Hematopoietic multipotent progenitor cell treated with erythropoietin and hydrocortisone succinate and interleukin-3 and kit ligand, for 8 days (in vitro differentiated cells): ENCODE measurements at regions not wholly inside any gene's neighbourhood (a gene's known extent, or its start where the extent isn't known, plus 50 kb on each side); places are given as distances from the start of the nearest gene placed in this dataset.
A peak's percentile ranks its signal among the peaks of the same experiment; 100 is the strongest.

ENCODE experiments used
- DNase-seq: peaks from one replicate; pipeline ENCODE4 v3.0.0-alpha.2; 2015

DNA sequence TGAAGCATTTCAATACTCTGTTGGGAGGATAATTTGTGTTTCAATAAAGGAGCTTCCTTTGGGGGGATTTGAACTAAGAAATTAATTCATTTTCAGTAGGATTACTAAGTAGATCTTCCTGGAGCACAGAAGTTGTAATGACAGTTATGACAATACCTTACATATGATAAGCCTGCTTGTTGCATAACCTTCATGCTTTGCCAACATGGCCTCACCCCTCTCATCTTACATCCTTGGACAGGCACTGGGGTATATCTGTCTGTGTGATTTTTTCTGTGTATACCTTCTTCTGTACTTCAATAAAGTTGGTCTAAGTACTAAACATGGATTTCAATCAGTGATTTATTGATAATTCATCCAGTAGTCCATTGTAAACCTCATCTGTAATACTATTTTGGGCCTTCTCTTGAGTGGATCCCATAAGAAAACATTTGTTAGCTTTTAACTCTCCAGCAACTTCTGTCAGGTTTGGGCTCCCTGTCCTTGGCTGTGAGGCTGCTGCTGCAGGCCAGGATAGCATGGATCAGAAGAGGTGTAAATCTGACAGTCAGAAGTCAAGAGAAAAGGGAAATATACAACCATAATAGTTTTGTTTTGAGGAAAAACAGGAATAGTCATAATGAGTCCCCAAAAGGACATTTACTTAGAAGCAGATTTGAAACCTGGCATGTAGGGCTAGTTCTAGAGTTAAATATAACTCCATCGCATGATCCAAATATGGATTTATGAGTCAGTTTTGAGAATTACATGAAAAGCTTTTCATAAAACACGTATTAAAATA lies 422.2 kb downstream of the KLF5 start:
- DNase-seq: no peak

DNA sequence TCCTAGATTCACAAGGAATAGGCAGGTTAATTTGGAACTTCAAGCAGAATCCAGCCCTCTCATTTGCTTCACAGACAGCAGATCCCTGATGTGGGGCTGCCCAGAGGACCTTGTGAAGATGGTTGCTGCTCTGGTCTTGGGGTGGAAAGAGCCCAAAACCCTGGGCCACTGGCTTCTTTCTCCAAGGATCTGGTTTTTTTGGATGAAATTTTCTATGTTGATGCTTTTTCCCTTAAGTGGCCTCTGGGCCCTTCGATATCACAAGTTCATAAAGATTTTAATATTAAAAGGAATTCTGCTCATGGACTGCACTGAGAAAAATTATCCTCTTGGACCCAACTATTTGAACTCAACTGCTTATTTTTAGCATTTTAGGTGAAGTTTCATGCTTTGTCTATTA lies 421.1 kb downstream of the KLF5 start:
- DNase-seq: no peak

DNA sequence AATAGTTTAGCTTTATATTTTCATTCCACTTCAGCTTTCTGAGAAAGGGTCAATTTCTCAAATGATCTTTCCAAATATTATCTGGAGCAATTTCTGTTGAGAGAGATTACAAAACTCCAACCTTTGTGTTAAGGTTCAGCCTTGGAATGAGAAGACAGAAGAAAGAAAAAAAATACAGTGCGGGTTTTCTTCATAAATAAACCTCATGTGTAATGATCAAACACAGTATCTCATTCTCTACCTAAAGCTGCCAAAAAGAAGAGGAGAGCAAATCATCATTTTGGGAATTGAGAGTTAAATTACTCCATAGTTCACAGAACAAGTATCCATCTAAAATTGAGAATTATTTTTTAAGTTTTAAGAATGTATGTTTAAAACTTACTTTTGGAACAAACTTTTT lies 420.5 kb downstream of the KLF5 start:
- DNase-seq: no peak

DNA sequence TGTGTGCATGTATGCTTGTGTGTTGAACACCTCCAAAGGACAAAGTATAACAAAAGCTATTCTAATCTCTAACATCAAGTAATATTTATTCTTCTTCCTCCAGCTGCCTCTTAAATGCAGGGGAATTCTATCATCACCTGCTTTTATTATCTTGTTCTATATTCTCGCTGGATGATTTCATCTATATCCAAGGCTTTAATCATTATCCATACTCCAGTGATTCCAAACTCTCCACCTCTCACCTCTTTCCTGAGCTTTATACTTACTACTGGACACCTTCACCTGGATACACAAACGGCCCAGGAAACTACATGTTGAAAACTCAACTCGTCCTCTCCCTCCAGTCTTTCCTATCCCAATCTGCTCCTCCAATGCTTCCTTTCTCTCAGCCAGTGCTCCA lies 418.6 kb downstream of the KLF5 start:
- DNase-seq: no peak

DNA sequence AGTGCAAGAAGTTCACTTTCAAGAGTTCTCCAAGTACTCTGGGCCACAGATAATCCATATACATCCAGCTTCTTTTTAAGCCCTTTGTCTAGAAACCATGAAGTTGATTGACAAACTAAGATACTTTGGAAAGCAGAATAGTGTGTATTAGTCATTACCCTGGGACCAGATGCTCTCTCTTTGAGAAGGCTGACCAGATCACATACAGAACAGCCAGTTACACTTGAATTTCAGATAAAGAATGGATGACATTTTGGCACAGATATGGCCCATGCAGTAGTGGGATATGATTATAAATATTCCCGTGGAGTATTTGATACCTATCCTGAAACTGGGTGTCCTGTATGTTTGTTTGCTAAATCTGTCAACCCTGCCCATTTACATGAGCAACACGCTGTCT lies 414.2 kb downstream of the KLF5 start:
- DNase-seq: no peak

DNA sequence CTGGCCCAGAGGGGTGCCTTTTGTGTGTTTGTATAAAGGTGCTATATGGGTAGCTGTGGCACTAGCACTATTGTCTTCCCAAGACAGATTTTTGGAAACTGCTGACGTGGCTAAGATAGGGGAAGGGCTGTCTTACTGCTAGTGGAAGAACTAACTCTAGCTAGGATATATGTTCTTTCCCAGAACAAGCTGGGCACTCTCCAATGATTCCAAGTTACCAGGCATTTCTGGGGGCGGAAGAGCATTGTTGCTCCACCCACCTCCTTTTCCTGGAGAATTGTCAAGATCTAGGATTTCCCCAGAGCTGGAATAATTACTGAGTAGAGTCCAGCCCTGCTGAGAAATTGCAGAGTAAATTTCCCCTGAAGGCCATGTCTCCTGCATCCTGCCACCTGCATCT lies 408.3 kb downstream of the KLF5 start:
- no peak for DNase-seq

DNA sequence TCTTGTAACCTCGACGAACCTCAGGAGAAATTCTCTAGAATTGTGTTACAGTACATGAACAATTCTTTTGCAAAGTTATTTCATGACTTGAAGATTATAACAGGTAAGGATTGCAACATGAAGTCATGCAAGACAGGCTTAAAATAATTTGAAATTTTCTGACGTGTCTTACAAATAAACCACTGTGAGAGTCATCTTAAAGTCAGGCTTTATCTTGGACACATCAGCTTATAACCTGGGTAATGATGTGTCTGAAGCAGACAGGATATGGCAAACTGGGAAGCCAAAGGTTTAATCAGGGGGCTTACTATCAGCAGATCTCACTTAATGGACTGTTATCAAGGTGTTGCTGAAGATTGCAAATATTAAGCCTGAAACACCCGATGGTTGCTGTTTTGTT lies 407.8 kb downstream of the KLF5 start:
- peak; percentile 13 for DNase-seq

DNA sequence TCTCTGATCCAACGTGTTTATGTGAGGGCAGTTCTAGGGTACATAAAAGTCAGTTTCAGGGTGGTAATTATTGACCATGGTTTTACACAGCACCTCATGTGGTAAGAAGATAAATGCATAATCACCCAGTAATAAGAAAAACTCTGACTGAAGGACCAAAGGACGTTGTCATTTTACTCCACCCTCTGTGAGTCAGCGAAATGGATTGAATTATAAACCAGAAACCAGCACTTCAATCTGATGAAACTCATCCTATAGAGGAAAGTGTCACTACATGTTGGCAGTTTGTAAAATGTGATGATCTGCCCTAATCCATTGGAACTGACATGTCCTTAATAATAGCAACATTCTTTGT lies 406.8 kb downstream of the KLF5 start:
- DNase-seq: peak; percentile 93

DNA sequence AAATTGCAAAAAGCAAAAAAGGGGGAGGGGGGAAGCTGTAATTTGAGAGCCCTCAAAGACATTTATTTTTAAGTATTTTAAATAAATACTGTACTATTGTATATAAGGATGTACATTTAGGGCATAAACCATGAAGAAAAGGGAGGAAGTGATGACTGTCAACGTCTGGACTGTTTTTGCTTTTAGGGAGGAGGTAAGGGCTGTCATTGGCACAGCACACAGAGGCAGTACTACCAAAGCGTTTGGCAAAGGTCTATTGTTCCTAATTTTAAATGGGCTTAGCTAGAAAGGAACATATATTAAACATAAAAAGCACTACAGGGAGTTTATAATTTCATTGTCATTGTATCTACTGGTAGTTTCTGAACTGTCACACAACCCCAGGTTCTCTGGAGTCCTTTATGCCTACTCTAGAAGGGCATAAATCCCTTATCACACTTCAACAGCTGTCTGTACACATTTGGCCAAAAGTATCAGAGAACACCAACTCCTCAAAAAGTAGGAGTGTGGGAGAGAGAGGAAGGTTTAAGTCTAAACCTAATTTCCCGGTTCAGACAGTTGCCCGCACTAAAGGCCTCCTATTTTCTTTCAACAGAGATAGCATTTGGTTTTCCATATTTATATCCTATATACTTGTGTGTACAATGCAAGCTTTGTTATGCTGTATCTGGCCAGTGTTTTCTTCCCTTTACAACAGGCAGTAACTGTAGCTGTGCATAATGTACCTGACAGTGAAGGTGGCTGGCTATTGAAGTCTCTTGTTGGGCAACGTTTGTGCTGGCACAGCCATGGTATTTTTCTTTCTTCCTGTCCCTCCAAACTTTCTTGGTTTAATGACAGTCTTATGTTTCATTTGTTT lies 406.2 kb downstream of the KLF5 start:
- DNase-seq: peak; percentile 93

DNA sequence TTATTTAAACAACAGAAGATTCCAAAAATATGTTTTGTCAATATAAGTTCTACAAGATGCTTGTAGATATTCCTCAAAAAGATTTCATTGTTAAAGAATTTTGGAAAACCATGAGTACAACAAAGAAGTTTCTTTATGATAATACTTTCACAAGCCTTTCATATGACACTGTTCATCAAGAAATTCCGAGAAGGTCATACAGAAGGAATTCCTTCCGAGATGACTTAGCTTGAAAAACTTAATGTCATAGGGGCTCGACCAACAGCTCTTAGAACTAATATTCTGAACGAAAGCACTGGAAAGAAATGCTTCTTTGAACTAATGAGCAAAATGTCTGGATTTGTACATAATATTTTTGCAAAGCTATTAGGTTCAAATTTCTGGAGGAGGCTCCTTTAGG lies 403.4 kb downstream of the KLF5 start:
- no peak for DNase-seq

DNA sequence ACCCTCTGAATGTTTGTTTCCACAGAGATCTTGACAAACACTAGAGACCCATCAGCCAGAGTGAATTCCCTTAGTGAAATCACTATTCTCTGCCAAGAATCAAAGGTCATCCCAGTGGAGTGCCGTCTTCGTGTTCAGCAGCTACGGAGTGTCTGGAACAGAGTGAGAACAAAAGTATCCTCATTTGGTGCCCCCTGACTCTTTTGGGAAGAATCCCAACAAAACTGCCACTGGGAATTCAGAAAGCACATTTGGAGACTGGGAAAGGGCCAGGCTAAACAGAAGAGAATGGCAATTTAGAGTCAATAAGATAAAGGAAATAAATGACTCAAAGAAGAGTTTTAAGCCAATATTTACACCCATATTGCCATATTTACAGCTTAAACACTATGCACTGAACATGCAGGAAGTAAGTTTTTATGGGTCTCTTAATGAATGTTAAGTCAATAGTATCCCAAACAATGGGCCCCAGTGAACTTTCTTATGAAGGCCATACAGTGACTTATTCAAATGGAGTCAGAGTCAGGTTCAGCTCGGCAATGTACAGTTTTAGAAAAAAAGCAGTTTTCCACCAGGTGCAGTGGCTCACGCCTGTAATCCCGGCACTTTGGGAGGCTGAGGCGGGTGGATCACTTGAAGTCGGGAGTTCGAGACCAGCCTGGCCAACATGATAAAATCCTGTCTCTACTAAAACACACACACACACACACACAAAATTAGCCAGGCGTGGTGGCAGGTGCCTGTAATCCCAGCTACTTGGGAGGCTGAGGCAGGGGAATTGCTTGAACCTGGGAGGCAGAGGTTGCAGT lies 392.6 kb downstream of the KLF5 start:
- DNase-seq: no peak

DNA sequence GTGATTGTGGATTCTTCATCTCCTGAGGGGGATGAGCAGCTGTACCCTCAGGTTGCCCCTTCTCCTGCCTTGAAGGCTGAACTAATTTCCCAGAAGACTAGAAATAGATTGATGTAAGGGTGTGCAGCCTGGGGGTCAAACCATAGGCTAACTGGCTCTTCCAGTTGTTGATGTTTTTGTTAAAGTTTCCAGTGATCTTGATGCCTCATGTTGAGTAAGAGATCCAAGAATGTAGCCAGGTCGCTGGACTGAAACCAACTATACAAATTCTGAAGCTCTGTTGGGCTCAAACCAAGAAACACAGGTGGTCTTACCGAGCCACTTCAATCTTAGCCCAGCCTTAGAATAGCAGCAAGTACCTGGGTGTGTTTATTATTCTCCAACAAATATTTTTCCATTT lies 391.8 kb downstream of the KLF5 start:
- DNase-seq: no peak

DNA sequence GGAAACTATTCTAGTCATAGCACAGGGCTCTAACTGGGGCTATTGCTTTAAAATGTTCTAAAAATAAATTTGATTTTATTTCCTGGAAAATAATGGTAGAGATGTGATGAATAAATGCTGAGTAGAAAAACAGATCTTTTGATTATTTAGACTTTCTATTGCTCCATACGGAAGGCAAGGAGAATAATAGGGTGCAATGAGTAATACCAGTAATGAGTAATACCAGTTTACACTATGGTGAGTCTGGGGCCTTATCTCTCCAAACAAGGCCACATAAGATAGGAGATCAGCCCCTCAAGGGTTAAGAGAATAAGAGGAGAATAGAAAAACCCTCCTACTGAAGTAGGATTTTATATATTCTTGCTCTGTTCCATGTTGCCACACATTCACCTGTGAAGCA lies 390.4 kb downstream of the KLF5 start:
- DNase-seq: peak; percentile 12

DNA sequence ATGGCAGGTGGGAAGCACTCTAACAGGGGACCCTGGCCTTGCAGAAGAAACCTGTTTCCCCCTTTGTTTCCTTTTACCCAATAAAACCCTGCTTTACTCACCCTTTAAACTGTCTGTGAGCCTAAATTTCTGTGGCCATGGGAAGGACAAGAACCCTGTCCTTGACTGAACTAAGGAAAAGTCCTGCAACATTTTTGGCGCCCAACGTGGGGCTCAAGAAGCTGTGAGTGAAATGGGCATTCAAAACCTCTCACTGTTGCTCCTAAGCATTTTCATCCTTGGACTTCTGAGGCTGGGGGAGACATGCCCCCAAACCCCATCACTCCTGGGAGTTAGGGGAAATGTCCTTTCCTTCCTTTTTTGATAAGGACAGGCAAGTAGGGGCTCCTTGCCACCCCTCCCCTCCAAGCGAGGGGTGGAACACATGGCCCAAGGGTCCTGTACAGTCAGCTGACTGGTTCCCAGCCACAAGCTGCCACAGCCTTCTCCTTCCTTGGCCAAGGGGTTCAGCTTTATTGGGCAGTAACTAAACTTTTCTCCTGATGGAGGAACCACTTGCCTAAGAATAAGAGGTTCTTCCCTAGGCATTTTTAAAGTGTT lies 381.6 kb downstream of the KLF5 start:
- DNase-seq: peak; percentile 9

DNA sequence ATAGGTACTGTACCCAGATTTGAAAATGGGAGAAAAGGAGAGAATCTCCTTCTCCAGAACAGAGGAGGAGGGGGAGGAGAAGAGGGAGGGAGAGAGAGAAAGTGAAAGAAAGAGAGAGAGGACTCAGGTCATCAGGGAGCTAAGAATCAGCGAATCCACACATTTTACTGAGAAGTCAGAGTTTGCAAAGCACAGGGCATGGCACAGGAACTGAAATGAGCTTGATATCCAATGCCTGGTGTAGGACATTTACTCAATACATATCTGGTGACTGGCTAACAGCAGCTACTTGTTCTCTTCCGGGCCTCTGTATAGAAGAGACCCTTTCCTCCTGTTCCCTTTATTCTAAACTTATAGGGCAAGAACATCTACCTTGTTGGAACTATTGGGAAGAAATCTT lies 375.1 kb downstream of the KLF5 start:
- DNase-seq: no peak

DNA sequence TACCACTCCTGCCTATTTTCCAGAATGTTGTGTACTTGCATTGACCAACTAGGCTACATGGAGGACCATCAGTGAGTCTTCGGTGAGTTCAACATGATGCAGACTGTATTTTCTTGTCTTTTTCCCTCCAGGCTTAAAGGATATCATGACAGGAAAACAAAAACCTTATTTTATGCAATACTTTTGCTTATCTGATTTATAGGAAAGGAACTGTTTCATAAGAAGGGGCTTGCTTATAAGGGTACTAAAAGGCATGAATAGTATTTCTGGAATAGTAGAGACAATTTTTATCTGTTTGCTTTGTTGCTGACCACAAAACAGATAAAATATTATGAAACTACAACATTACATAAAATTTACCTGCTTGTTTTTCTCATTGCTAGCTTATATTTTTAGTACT lies 374.7 kb downstream of the KLF5 start:
- DNase-seq: no peak

DNA sequence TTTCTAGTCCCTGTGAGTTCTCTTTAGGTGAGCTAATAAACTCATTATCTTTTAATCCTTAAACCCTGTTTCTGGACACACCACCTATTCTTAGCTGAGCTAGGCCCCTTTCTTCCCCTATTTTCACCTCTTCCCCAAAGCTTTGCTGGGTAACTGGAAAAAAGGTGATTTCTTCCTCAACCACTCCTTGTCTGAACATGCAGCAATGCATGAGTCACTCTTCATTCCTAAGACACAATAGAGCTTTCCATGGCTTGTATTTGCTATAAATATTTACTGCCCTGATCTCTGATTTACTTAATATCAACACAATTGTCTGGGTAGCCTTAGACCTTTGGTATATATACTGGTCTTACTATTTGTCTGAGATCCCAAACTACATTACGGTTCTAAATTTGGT lies 370.9 kb downstream of the KLF5 start:
- DNase-seq: no peak

DNA sequence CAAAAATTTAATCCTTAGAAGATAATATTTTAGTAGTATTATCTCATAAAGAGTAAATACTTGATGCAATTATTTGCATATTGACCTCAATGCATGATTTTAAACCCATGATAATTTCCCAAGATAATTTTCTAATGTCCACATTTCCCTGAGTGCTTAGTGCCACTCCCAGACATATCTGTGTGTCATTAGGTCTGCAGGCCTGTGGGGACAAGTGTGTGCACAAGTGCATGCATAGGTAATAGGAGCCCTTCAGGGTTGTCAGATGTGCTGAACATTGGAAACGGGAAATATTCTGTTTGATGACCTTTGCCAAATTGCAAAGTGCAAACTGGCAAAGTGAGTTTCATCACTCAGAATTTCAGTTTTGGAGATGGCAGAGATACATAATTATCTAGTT lies 369.9 kb downstream of the KLF5 start:
- DNase-seq: no peak

DNA sequence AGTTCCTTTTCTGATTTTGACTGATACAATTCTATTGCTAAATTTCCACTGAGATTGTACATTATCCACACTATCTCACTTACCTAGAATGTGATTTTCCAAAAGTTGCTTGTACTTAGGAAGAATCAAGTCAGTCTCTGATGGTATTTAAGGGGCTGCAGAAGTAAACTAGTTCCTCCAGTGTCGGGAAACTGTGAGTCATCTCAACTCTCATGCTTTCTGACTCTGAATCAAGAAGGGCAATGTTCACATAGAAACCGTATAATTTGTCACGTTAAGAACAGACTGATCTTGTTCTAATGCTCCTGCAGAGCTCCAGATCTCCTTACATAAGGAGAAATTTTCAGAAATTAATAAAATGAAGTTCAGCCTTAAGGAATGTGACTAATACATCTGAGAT lies 369.3 kb downstream of the KLF5 start:
- DNase-seq: no peak

DNA sequence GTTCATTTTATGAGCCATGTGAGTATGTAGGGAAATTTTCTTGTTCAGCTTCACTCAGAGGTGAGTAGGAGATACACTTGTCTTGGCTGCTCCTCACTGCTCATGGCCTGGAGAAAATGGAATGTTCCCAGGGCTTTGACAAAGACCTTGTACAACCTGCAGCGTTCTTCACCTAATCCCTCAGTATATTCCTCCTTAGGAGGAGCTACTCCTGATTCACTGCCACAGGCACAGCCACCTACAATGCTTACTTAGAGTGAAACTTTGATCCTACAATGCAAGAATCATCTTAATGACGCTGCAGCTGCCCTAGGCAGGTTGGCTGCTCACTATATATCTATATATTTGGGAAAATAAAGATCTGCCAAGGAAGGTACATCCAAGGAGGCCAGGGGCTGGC lies 364.2 kb downstream of the KLF5 start:
- DNase-seq: no peak

DNA sequence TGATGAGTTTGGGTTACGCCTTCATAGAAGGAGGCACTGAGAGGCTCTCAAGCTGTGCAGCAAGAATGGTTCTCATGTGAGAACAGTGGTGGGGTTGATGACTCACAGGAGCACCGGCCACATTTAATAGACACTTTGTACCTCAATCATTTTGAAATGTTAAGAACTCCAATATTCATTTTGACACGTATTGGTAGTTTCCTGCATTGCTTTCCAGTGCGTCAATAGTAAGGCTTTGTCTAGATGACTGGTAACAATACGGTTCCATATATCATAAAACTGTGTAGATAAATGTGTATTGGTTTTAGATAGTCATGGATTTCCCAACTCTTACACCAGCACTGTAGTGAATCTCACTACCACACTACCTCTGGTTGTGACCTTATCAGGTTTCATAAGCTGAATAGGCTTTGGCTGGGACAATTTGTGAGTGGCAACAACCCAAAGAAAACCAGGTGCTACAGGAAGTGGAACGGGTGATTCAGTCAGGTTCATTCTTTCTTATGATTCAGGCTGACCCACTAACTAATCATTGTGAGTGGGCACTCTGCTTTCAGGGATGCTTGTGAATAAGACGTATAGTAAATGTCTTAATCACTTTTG lies 362.6 kb downstream of the KLF5 start:
- no peak for DNase-seq

DNA sequence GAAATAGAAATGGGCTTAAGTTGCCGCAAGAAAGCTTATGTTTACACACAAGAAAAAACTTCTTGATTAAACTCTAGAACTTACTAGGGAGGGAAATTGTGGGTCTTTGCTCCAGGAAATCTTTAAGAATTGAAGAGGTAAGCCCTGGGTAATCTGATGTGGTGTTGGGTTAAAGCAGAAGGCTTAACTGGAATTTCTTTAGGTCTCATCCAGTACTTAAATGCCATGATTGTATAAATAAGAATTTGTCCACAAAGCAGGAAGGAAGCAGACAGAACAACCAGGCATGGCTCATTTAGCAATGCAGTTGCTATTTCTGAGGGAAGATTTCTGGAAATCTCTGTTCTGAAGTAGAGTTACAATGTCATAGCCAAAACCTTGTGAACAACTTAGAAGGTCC lies 360.4 kb downstream of the KLF5 start:
- DNase-seq: no peak
